PFSK-1 (cell line): ENCODE measurements at regions not wholly inside any gene's neighbourhood (a gene's known extent, or its start where the extent isn't known, plus 50 kb on each side); places are given as distances from the start of the nearest gene placed in this dataset.

ENCODE experiments used
- FOXP2 ChIP-seq: optimal IDR thresholded peaks from 2 replicates; pipeline ENCODE3; 2011; ENCODE audit warnings: borderline replicate concordance, control low read depth, inconsistent platforms; ENCODE audit not compliant: insufficient read depth; ENCODE audit errors: extremely low read length, extremely low read depth
- POLR2AphosphoS5 ChIP-seq: IDR thresholded peaks from 2 replicates; pipeline ENCODE4 v1.6.1; 2012; ENCODE audit warnings: low read depth, mild to moderate bottlenecking, control low read depth, low read length, moderate library complexity
- SIN3A ChIP-seq: IDR thresholded peaks from 2 replicates; pipeline ENCODE4 v1.6.1; 2012; ENCODE audit warnings: mild to moderate bottlenecking, low read length, moderate library complexity, borderline replicate concordance; ENCODE audit not compliant: insufficient read depth
- TAF1 ChIP-seq: IDR thresholded peaks from 2 replicates; pipeline ENCODE4 v1.6.1; 2012; ENCODE audit warnings: low read length, control low read depth, borderline replicate concordance; ENCODE audit not compliant: insufficient read depth
- TF ChIP-seq, protein P1 (sequence below), 2 experiments: IDR thresholded peaks; 2 replicates each; pipeline versions ENCODE4 v1.6.1 to v1.8.0; 2011 to 2012; ENCODE audit warnings: low read depth in 2 of 2, low read length in 2 of 2, control low read depth in 1 of 2, inconsistent platforms in 1 of 2, mild to moderate bottlenecking in 1 of 2, moderate library complexity in 1 of 2; ENCODE audit not compliant: insufficient read depth in 1 of 2

GRCh38 chr11:122317305-122317704 lies 201.3 kb upstream of the BLID start:
- TF ChIP-seq POLR2AphosphoS5 (no peak), TAF1 (no peak), FOXP2 (no peak), SIN3A (no peak)
- TF ChIP-seq, protein P1, sequence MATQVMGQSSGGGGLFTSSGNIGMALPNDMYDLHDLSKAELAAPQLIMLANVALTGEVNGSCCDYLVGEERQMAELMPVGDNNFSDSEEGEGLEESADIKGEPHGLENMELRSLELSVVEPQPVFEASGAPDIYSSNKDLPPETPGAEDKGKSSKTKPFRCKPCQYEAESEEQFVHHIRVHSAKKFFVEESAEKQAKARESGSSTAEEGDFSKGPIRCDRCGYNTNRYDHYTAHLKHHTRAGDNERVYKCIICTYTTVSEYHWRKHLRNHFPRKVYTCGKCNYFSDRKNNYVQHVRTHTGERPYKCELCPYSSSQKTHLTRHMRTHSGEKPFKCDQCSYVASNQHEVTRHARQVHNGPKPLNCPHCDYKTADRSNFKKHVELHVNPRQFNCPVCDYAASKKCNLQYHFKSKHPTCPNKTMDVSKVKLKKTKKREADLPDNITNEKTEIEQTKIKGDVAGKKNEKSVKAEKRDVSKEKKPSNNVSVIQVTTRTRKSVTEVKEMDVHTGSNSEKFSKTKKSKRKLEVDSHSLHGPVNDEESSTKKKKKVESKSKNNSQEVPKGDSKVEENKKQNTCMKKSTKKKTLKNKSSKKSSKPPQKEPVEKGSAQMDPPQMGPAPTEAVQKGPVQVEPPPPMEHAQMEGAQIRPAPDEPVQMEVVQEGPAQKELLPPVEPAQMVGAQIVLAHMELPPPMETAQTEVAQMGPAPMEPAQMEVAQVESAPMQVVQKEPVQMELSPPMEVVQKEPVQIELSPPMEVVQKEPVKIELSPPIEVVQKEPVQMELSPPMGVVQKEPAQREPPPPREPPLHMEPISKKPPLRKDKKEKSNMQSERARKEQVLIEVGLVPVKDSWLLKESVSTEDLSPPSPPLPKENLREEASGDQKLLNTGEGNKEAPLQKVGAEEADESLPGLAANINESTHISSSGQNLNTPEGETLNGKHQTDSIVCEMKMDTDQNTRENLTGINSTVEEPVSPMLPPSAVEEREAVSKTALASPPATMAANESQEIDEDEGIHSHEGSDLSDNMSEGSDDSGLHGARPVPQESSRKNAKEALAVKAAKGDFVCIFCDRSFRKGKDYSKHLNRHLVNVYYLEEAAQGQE (IDR thresholded peaks at IDR 0.05; ENCODE audit: insufficient read depth in 1 of 2, low read depth in 2 of 2, low read length in 2 of 2): no peak
